Right forelimb (tissue), 1 donor: ENCODE measurements at regions not wholly inside any gene's neighbourhood (a gene's known extent, or its start where the extent isn't known, plus 50 kb on each side); places are given as distances from the start of the nearest gene placed in this dataset.
"Not testable (repeated sequence)": the region's sequence is repeated elsewhere in the genome, so short reads cannot be mapped to it uniquely, and the experiment has no call there.

Experiments used
- DNase-seq: peaks from one replicate; pipeline ENCODE4 v3.0.0-alpha.2; 2018

DNA sequence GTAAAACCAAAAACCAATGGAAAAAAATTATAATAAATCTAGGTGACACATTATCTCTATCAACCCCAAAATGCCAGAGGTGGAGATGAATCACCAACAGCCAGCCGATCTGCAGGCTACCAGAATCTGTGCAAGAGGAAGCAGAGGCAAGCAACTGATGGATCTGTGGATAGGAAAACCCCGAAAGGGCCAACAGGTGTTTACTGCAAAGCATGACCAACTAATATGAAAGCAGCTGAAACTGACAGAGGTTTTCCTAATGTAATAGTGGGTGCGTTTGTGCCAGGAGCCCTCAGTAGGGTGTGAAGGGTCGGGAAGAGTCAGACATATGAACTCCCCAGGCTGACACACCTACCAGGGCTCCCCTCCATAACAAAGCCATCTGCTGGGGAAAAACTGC is 554.6 kb downstream of the RFC3 start:
- no peak for DNase-seq

DNA sequence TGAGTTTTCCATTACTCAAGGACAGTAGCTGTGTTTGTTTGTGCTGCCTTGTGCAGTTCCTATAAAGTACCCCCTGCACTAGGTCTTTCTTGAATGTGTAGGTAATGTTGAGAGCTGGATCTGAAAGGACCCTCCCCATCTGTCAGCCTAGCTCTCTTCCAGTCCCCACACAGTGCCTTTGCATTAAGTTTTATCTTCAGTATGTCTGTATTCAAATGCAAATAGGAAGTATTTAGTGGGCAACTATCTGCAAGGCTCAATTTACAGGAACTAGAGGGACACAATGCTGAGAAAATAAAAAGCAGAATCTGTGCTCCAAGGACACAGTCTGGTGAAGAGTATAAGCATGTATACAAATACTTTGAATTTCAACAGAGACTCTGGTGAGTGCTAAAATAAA is 558.5 kb downstream of the RFC3 start:
- no peak for DNase-seq

DNA sequence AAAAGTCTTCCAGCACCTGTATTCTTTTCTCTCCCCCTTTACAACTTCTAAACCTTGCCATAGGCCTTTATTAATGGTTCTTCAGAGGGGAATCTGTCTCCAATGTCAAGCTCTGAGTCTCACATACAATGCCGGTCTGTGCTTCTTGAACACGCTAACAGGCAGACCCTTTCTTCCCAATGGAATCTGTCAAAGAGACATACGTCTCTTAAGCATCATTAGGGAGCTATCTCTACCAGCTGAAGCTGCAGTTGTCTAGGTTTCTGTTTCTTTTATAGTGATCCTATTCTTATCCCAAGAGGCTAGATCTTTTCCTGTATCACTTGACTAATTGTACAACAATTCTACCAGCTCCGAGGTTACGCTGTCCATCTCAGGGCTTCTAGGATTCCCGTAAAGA is 560.8 kb upstream of the NBEA start:
- no peak for DNase-seq

DNA sequence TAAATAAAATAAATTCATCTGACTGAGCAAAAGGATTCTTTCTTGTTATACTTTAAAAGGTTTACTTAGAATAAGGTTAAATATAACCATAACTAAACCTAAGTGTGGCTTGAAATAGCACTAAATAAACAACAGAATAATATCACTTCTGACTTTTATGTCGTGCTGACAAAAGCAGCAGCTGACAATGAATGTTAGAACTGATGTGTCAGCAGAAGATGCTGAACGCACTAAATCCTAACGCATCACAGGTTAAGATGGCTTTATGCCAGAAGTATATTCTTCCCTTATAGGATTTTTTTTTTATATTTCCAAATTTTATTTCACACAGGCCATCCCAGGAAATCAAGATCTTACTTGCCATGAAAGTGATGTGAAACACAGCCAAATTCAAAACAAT is 558.3 kb upstream of the NBEA start:
- DNase-seq: no peak

DNA sequence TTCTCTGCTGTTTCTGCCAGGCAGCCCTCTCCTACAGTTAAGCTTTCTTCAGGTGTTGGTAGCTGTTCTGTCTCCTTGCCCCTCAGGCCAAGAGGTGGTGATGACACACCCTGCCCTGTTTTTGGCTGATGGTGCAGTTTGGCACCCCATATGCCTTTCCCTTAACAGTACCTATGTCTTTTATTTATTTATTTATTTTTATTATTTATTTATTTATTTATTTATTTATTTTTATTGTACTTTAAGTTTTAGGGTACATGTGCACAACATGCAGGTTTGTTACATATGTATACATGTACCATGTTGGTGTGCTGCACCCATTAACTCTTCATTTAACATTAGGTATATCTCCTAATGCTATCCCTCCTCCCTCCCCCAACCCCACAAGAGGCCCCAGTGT is 555.8 kb upstream of the NBEA start:
- not testable (repeated sequence) for DNase-seq

DNA sequence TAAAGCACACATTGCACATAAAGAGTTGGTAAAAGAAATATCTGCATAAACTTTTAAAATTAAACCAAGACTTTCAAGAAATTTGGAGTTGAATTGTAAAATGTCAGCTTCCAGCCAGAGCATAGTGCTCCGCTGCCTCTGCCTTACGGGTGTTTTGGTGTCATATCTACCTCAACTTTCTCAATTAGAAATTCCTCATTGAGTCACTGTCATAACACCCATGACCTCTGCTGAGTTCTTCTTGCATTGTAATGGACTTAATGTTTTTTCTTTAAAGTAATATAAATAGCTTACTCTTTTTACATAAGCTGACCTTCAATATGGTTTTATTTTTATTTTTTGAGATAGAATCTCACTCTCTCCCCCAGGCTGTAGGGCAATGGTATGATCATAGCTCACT is 551.0 kb upstream of the NBEA start:
- no peak for DNase-seq

DNA sequence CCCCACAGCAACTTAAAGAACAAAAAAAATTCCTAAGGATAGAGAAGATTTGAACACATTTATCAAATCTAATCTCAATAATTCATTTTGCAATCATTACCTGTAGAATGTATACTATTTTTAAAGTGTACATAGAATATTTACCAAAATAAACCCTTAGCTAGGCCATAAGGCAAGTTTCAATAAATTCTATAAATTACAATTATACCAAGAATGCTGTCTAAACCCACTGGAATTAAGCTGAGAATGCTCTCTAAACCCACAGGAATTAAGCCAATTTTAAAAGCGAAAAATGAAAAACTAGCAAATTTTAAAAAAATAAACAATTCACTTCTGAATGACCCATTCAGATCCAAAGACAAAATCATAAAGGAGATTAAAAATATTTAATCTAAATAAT is 540.4 kb upstream of the NBEA start:
- DNase-seq: no peak

DNA sequence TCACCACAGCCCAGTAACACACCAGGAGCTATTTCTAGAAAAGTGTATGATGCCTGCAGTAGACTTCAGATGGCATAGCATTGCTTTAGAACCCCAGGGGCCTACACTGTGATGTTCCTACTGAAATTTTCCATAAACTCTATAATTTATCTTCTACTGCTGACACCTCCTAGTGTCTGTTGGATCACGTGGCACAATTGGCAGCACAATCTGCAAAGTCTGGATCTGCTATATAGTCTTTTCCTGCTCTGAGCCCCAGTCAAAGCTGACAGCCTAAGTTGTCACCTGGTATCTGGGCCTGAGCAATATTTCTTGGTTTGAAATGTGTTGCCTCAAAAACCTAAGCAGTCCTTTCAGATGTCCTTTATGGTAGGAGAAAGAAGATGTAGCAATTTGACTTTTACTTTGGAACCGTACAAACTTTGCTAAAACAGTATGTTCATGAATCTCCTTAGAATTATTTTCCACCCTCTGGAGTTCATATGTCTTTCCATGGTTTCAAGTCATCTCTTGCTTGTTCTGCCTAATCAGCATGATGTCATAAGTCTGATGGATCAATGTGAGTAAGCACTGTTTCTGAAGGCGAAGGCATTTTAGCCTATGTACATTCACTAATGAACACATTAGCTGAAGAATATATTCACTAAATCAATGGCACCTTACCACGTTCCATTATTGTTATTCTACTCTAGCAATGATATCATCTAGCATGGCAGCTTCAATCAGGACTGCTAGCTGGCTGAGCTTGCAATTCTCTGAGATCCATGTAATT is 536.5 kb upstream of the NBEA start:
- no peak for DNase-seq

DNA sequence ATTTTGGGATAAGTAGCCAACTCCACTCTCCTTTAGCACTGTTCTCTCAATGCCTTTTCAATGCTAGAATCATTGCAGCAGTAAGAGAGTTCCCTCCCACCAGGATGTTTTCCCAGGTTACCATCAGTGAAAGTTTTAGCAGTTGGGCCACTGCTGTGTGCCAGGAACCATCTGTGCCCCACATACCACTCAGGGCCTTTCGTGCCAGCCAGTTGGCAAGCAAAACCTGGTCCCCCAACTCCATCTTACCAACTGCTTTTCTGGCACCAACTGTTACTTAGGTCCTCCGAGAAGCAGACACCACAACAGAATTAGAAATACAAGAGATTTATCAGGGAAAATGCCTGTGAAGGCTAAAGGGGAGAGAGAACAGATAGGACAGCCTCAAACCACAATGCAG is 533.4 kb upstream of the NBEA start:
- no peak for DNase-seq

DNA sequence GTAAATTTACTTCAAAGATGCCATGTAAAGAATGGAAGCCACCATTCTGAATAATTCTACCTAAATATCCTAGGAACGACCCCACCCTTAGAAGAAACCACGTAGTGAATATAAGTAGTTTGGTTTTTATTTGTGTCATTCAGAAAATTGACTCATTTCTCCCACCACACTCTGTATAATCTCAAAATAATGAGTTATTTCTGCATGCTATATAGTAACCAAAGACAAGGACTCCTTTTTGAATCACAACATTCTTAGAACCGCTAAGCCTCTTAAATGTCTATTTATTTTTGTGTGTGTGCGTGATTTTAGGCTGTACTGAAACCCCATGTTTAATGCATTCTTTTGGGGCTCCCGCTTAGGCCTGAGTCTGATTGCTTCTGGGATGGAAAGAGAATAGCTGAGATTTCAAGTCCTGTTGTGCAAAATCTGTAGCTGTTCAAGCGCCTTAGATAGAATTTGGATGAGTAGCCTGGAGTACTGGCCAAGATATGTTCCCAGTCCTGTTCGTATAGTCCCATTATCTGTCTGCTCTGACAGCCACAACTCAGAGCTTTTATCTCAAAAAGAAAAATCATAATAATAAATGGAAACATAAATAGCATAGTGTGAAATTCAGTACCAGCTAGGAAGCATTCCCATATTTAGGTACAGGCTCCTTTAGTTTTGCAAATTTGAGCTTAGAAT is 532.4 kb upstream of the NBEA start:
- DNase-seq: no peak

DNA sequence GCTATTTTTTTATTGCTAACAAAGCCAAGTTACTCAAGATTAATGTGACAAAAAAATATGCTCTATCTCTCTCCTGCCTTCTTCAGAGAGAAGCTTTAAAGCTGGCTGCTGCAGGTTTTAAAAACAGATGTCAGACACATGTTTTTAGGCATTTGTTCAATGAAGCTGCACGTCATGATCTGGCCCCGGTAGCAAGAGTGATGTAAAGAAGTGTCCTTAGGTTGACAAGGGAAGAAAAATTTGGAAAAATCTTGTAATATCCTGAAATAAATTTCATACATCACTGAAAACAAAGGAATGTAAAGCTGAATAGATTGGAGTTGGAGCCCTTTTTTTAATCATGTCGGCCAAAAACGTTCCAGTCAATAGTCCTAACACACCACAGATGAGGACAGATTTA is 531.4 kb upstream of the NBEA start:
- peak; percentile 72 for DNase-seq

DNA sequence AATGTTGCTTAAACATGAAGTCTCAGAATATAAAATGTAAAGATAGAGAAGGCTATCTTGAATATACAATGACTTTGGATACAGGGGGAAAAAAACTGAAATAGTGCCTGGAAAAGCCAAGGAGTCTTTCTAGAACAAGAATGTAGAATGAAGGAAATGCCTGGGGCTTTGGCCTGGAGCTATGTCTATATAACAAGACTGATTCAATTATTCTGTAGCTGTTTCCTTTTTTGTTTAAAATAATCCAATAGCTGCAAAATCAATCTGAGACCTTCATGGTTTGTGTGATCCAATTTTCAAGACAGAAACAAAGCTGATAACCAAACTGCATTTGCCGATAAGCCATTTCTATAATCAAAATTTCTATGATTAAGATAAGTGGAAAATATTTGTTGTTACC is 530.9 kb upstream of the NBEA start:
- DNase-seq: no peak

DNA sequence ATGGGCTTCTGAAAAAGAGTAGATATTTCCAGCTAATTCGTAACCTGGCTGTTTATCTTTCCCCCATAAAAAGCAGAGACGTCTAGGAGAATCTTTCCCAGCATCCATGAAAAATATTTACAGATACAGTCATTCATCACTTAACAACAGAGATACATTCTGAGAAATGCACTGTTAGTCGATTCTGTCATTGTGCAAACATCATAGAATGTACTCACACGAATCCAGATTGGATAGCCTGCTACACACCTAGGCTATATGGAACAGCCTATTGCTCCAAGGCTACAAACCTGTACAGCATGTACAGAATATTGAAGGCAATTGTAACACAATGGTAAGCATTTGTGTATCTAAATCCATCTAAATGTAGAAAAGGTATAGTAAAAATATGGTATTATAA is 530.2 kb upstream of the NBEA start:
- DNase-seq: no peak

DNA sequence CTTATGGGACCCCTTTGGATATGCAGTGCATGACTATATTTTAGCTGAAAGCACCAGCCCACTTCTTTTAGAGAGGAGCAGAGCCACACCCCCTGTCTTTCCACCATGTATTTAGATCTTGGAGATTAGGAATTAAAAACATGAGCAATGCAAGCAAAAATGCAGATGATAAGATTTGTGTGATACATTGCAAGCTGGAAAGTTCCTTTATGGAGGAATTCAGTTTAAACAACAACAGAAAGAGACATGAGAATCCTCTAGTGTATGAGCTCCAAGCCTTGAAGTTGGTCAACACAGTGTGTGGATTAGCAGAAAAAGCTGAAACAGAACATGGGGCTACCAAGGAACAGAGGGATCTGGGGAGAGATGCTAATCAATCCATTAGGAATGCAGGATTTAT is 529.8 kb upstream of the NBEA start:
- no peak for DNase-seq

DNA sequence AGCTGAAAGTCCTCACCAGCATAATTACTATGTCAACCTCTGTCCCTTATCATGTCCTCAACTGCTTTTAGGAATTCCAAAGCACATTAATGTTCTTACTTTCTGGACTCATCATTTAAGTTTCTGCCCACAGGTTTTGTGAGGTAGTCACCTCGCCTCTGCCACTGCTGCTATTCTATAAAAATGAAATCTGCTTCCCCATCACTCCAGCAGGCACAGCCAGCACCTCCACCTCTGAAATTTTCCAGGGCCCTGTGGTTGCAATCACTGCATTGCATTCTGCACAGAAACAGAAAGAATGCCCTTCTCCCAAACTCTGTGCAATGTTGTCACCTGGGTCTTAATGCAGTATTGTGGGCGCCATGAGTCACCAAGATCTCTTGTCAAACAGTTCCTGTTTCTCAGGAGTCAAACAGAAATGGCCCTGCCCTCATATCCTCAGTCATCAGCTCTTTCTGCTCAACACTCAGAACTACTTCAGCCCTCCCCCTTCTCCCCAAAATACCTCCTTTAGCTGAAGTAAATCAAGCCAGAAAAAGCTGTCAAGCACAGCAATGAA is 529.2 kb upstream of the NBEA start:
- DNase-seq: no peak

DNA sequence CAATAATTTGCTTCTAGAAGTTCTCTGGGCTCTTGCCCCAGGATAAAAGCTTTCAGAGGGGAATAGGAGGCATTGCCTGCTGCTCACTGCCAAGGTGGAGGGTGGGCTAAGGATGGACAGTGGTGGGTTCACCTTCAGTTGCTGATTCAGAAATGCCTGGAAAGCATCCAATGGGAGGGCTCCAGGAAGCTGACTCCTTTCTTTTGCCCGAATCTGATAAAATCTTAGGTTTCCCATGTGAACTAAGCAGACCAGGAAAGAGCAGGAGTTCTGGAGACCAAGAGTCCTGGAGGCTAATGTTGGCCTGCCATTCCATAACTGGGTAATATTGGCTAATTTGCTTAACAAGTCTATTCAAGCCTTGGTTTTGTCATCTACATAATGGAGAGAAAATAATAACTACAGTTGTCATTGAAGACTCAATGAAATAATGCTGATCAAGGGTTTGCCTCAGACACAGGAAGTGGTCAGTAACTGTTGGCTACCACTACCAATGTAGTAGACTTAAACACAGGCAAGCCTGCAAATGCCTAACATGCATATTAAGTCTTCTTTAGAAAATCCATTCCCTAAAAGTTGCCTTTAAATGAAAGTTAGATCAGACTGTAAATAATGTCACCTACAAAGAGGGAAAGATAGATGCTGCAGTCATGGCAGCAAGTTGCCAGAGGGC is 528.4 kb upstream of the NBEA start:
- DNase-seq: no peak

DNA sequence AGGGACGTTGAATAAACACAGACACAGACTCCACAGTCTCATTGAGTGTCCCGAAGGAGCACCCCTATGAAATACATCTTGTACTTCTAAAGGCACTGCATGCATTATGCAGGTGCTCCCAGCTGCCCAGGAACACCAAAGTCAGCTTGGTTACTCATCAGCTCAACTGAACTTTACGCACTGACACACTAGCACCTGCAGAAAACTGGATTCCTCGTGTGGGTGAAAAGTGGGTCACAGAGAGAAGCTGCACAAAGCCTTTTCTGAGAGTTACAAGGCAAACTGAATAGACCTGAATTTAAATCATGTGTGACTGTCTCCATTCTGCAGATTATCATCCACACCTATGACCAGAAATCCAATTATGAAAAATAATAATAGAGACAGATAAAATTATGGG is 527.5 kb upstream of the NBEA start:
- no peak for DNase-seq

DNA sequence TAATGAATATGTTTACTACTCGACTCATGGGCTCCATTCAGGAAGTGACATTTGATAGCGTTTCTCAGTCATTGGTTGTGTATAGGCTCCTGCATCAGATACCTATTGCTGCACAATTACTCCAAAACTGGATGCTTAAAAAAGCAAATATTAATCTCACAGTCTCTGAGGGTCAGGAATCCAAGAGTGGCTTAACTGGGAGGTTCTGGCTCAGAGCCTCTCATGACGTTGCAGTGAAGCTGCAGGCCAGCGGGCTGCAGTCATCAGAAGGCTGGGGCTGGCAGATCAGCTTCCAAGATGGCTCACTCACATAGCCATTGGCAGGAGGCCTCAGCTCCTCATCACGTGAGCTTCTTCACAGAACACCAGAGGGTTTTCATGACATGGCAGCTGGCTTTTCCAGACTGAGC is 525.1 kb upstream of the NBEA start:
- DNase-seq: peak; percentile 71

DNA sequence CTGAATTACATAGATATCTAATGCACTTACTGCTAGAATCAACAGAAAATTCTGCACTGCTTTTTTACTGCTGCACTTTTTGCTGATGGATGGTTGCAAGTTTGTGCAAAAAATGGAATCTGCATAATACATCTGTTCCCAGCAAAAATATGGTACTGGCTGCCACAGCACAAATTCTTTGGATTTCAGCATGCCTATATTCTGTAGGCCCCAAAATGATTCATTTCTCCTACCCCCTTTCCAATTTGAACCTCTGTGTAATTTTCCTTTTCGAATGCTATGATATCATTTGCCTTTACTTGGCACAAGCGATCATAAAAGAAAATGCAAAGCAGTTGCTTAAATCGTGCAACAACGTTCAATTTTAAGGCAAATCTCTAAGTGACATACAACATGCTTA is 524.2 kb upstream of the NBEA start:
- DNase-seq: no peak

DNA sequence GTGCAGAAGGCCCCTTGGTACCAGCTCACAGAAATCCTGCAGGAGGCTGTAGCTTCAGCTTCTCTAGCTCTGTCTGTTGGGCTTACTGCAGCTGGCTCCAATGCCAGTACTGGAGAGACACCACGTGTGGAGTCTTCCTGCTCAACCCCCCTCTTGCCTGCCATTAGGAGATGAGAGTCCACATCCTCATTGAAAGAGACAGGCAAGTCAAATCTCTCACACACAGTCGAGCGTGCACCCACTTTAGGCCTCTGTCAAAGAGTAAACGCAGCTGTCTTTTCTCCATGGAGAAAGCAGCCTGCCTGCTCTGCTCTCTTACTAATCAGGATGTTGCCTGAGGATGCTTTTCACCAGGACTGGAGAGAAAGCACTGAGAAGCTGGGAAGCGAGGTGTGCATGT is 523.0 kb upstream of the NBEA start:
- no peak for DNase-seq

DNA sequence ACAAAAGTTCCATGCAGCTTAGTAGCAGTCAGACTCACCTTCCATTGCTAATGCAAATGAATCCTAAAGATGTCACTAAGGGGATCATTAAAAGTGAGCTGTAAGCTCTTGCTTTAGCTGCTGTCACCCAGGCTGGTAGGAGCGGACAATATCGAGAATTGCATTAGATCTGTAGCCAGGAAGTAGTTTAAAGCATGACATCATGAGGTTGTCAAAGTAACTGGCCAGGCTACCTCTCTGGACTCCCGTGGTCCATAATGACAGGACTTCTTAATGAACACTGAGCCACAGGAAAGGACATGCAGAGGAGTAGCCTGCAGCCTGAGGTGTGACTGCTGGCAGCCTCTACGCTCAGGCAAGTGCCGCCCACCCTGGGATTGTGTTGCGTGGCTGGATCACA is 522.3 kb upstream of the NBEA start:
- DNase-seq: no peak

DNA sequence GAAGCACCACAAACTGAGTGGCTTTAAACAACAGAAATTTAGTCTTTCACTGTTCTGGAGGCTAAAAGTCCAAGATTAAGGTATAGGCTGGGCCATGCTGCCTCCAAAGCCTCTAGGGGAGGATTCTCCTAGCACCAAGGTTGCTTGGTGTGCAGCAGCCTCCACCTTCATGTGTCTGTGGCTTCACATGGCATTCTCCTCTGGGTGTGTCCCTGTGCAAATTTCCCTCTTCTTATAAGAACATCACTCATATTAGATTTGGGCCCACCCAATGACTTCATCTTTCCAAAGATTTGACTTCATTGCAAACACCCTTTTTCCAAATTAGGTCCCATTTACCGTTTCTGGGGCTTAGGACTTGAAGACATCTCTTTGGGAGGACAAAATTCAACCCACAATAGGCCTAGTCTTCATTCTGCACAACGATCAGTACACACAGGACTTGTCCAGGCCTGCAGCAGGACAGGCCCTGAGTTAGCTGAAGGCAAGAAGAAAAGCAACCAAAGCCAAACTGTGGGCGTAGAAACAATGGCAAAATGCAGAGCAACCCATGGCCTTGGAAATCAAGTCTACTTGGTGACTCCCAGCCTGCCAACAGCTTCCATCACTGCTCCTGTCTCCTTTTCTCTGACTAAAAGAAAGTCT is 521.2 kb upstream of the NBEA start:
- DNase-seq: no peak

DNA sequence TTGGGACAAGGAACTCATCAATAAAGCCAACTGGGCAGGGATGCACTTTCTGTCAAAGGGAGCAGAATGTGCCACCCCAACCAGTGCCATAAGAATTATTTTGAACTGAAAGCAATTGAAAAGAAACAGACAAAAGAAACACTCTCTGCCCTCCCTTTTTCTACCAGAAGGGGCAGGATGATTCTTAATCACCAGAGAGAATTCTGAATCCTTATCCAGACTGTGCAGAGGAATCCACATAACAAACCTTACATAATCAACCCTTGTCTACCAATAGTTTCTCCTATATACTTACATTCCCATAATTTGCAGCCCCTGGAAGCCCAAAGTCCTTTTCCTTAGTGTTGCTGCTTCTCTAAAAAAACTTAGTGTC is 520.7 kb upstream of the NBEA start:
- DNase-seq: no peak
